ENCODE measurements at regions not wholly inside any gene's neighbourhood (a gene's known extent, or its start where the extent isn't known, plus 50 kb on each side); places are given as distances from the start of the nearest gene placed in this dataset.

- ChIA-PET CTCF (interaction anchor here (1.0 kb wide), 1 partner anchor 26 kb away, joined by 3 read pairs; no protein-coding TSS in a partner anchor), SMC1A (ENCODE audit: uncharacterized antibody, unreplicated experiment) (no interaction called here), POLR2A (no interaction called here), RAD21 (ENCODE audit: unreplicated experiment) (no interaction called here)
- Histone ChIP-seq H3K9me3 (replicated peaks; ENCODE audit: control insufficient read depth, insufficient read depth, low read length) (no peaks in the 10 kb centered on the region), H3K4me1 (ENCODE audit: control insufficient read depth, insufficient read depth, low read length) (no peaks in the 10 kb centered on the region), H3K27ac (ENCODE audit: control insufficient read depth, insufficient read depth) (no peak overlapping the region), H3K36me3 (ENCODE audit: control insufficient read depth in 2 of 2, insufficient read depth in 2 of 2, low read length in 1 of 2) (no peaks in the 10 kb centered on the region), H3K27me3 (replicated peaks in 1 of 2; ENCODE audit: control insufficient read depth in 2 of 2, insufficient read depth in 2 of 2, low read length in 1 of 2) (no peaks in the 10 kb centered on the region), H2AFZ (ENCODE audit: control insufficient read depth, low read depth, low read length) (no peak overlapping the region), H3K9ac (ENCODE audit: control insufficient read depth, insufficient read depth, low read length) (no peak overlapping the region), H3K4me3 (no peak overlapping the region), H4K20me1 (ENCODE audit: control insufficient read depth, insufficient read depth) (no peaks in the 10 kb centered on the region), H3K79me2 (ENCODE audit: control insufficient read depth, insufficient read depth, low read length) (no peaks in the 10 kb centered on the region), H3K4me2 (ENCODE audit: control insufficient read depth, insufficient read depth) (no peak overlapping the region)
- BruUV-seq (replicated peaks): no TSS peak
- ATAC-seq (peak; percentile 54; the same call in 2 of the 3 replicates), FAIRE-seq (no peak), DNase-seq (ENCODE audit: low read depth, low spot score) (no peak)
- in situ Hi-C loops (cut with MboI) (no loop called here), intact Hi-C loops (cut with micrococcal nuclease; ENCODE audit: unreplicated experiment) (no loop called here)
- TF ChIP-seq, protein P1, sequence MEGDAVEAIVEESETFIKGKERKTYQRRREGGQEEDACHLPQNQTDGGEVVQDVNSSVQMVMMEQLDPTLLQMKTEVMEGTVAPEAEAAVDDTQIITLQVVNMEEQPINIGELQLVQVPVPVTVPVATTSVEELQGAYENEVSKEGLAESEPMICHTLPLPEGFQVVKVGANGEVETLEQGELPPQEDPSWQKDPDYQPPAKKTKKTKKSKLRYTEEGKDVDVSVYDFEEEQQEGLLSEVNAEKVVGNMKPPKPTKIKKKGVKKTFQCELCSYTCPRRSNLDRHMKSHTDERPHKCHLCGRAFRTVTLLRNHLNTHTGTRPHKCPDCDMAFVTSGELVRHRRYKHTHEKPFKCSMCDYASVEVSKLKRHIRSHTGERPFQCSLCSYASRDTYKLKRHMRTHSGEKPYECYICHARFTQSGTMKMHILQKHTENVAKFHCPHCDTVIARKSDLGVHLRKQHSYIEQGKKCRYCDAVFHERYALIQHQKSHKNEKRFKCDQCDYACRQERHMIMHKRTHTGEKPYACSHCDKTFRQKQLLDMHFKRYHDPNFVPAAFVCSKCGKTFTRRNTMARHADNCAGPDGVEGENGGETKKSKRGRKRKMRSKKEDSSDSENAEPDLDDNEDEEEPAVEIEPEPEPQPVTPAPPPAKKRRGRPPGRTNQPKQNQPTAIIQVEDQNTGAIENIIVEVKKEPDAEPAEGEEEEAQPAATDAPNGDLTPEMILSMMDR (IDR thresholded peaks at IDR 0.05 in 2 of 3, conservative IDR thresholded peaks at IDR 0.05 in 1 of 3; ENCODE audit: control insufficient read depth in 2 of 3, extremely low read depth in 1 of 3, insufficient read depth in 1 of 3, low read depth in 3 of 3, low read length in 3 of 3): peak in 1 of 3 experiments; percentile 8; a peak in 1 of 6 replicates
- TF ChIP-seq RAD21 (IDR thresholded peaks at IDR 0.05; ENCODE audit: insufficient read depth, low read depth, low read length) (peak; percentile 35), SMC3 (IDR thresholded peaks at IDR 0.05; ENCODE audit: borderline replicate concordance, low read length) (peak; percentile 28; the same call in 1 of the 2 replicates), FOXK2 (IDR thresholded peaks at IDR 0.05) (no peak)
- WGBS (ENCODE audit: insufficient coverage, insufficient replicate concordance, low lambda C conversion rate, missing lambda C conversion rate): 0% methylated on average over 1 of the region's 1 CpG
These were observed 319.1 kb downstream of the GPATCH2 start for GRCh38 chr1:217311766-217312165.

GRCh38 chr1:217311269-217311668, 319.6 kb downstream of the GPATCH2 start:
- no TSS peak for BruUV-seq (replicated peaks)
- DNase-seq (ENCODE audit: low read depth, low spot score) (no peak), ATAC-seq (no peak), FAIRE-seq (no peak)
- in situ Hi-C loops (cut with MboI) (no loop called here), intact Hi-C loops (cut with micrococcal nuclease; ENCODE audit: unreplicated experiment) (no loop called here)
- TF ChIP-seq SPI1 (IDR thresholded peaks at IDR 0.05; ENCODE audit: borderline replicate concordance, insufficient read depth, low read depth, low read length) (no peak), SMAD5 (IDR thresholded peaks at IDR 0.05; ENCODE audit: low read depth) (no peak), KDM1A (IDR thresholded peaks at IDR 0.05; ENCODE audit: borderline replicate concordance) (no peak), SMAD1 (IDR thresholded peaks at IDR 0.05; ENCODE audit: low read depth, partially characterized antibody) (no peak), IKZF2 (IDR thresholded peaks at IDR 0.05) (no peak), SREBF1 (IDR thresholded peaks at IDR 0.05; ENCODE audit: low read length) (no peak), FOS (IDR thresholded peaks at IDR 0.05; ENCODE audit: borderline replicate concordance, extremely low read depth, insufficient read length) (no peak), DPF2 (IDR thresholded peaks at IDR 0.05) (no peak), EZH2 (IDR thresholded peaks at IDR 0.05; ENCODE audit: borderline replicate concordance, control insufficient read depth, low read depth, low read length) (no peak), SP1 (IDR thresholded peaks at IDR 0.05; ENCODE audit: low read depth, low read length) (no peak), PML (IDR thresholded peaks at IDR 0.05; ENCODE audit: low read length) (no peak), FOXK2 (IDR thresholded peaks at IDR 0.05) (no peak)
- TF ChIP-seq, protein P2, sequence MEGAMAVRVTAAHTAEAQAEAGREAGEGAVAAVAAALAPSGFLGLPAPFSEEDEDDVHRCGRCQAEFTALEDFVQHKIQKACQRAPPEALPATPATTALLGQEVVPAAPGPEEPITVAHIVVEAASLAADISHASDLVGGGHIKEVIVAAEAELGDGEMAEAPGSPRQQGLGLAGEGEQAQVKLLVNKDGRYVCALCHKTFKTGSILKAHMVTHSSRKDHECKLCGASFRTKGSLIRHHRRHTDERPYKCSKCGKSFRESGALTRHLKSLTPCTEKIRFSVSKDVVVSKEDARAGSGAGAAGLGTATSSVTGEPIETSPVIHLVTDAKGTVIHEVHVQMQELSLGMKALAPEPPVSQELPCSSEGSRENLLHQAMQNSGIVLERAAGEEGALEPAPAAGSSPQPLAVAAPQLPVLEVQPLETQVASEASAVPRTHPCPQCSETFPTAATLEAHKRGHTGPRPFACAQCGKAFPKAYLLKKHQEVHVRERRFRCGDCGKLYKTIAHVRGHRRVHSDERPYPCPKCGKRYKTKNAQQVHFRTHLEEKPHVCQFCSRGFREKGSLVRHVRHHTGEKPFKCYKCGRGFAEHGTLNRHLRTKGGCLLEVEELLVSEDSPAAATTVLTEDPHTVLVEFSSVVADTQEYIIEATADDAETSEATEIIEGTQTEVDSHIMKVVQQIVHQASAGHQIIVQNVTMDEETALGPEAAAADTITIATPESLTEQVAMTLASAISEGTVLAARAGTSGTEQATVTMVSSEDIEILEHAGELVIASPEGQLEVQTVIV (IDR thresholded peaks at IDR 0.05; ENCODE audit: borderline replicate concordance, partially characterized antibody): no peak
- ChIA-PET RAD21 (ENCODE audit: unreplicated experiment) (no interaction called here), SMC1A (ENCODE audit: uncharacterized antibody, unreplicated experiment) (no interaction called here), CTCF (interaction anchor here (1.0 kb wide), 1 partner anchor 26 kb away, joined by 3 read pairs; no protein-coding TSS in a partner anchor), POLR2A (no interaction called here)
- Histone ChIP-seq H3K9ac (ENCODE audit: control insufficient read depth, insufficient read depth, low read length) (no peak overlapping the region), H3K4me1 (ENCODE audit: control insufficient read depth, insufficient read depth, low read length) (no peaks in the 10 kb centered on the region), H2AFZ (ENCODE audit: control insufficient read depth, low read depth, low read length) (no peak overlapping the region), H4K20me1 (ENCODE audit: control insufficient read depth, insufficient read depth) (no peaks in the 10 kb centered on the region), H3K36me3 (ENCODE audit: control insufficient read depth in 2 of 2, insufficient read depth in 2 of 2, low read length in 1 of 2) (no peaks in the 10 kb centered on the region), H3K27ac (ENCODE audit: control insufficient read depth, insufficient read depth) (no peak overlapping the region), H3K4me3 (no peak overlapping the region), H3K4me2 (ENCODE audit: control insufficient read depth, insufficient read depth) (no peak overlapping the region), H3K79me2 (ENCODE audit: control insufficient read depth, insufficient read depth, low read length) (no peaks in the 10 kb centered on the region), H3K27me3 (replicated peaks in 1 of 2; ENCODE audit: control insufficient read depth in 2 of 2, insufficient read depth in 2 of 2, low read length in 1 of 2) (no peaks in the 10 kb centered on the region), H3K9me3 (replicated peaks; ENCODE audit: control insufficient read depth, insufficient read depth, low read length) (no peaks in the 10 kb centered on the region)
- 32% methylated on average over 2 of the region's 2 CpGs for WGBS (ENCODE audit: insufficient coverage, insufficient replicate concordance, low lambda C conversion rate, missing lambda C conversion rate)

Measured in GM12878 (cell line).